Neural cell (in vitro differentiated cells): ENCODE measurements at regions not wholly inside any gene's neighbourhood (a gene's known extent, or its start where the extent isn't known, plus 50 kb on each side); places are given as distances from the start of the nearest gene placed in this dataset.

ENCODE experiments used
- H2AFZ ChIP-seq: fragments of 200-600, 300-800 bp; sonication (generic), shearing (Covaris generic); 2 replicates; pipeline ENCODE4 v1.6.0; 2014; ENCODE audit warnings: low read depth, mild to moderate bottlenecking, antibody characterized with exemption, low read length, moderate library complexity
- H3F3A ChIP-seq: fragments of 200-600 bp; shearing (Covaris generic); 2 replicates; pipeline ENCODE4 v1.6.1; 2016; ENCODE audit warnings: mild to moderate bottlenecking, moderate library complexity, mixed read lengths, antibody characterized with exemption, low read length; ENCODE audit not compliant: insufficient read depth, poor library complexity, severe bottlenecking
- H3K27ac ChIP-seq: fragments of 200-600, 300-800 bp; sonication (generic), shearing (Covaris generic); 2 replicates; pipeline ENCODE4 v1.5.1; 2014; ENCODE audit warnings: mild to moderate bottlenecking, low read length, moderate library complexity
- H3K27me3 ChIP-seq: fragments of 300-800, 200-600 bp; sonication (generic), shearing (Covaris generic); 2 replicates; pipeline ENCODE4 v1.6.0; 2014; ENCODE audit warnings: mild to moderate bottlenecking, low read depth, low read length, moderate library complexity; ENCODE audit not compliant: insufficient read depth
- H3K36me3 ChIP-seq: fragments of 300-800, 200-600 bp; sonication (generic), shearing (Covaris generic); 2 replicates; pipeline ENCODE4 v1.5.1; 2014; ENCODE audit warnings: mild to moderate bottlenecking, antibody characterized with exemption, low read length, moderate library complexity; ENCODE audit not compliant: insufficient read depth
- H3K4me2 ChIP-seq: fragments of 300-800, 200-600 bp; sonication (generic), shearing (Covaris generic); 2 replicates; pipeline ENCODE4 v1.6.0; 2014; ENCODE audit warnings: mild to moderate bottlenecking, low read length
- H3K4me3 ChIP-seq: fragments of 300-800, 200-600 bp; sonication (generic), shearing (Covaris generic); 2 replicates; pipeline ENCODE4 v1.5.1; 2014; ENCODE audit warnings: mild to moderate bottlenecking, low read length, moderate library complexity
- H3K79me2 ChIP-seq: fragments of 200-600 bp; shearing (Covaris generic); replicated peaks from 2 replicates; pipeline ENCODE4 v1.6.0; 2014; ENCODE audit warnings: mild to moderate bottlenecking, low read length, moderate library complexity; ENCODE audit not compliant: insufficient read depth
- H3K9ac ChIP-seq: fragments of 300-800, 200-600 bp; sonication (generic), shearing (Covaris generic); 2 replicates; pipeline ENCODE4 v1.6.1; 2016; ENCODE audit warnings: mild to moderate bottlenecking, low read length, mixed read lengths
- H3K9me2 ChIP-seq: fragments of 200-600 bp; shearing (Covaris generic); 2 replicates; pipeline ENCODE4 v1.6.1; 2016; ENCODE audit warnings: mild to moderate bottlenecking, low read length, mixed read lengths; ENCODE audit not compliant: insufficient read depth
- H3K9me3 ChIP-seq: fragments of 200-600, 300-800 bp; sonication (generic), shearing (Covaris generic); 2 replicates; pipeline ENCODE4 v1.6.1; 2016; ENCODE audit warnings: mild to moderate bottlenecking, mixed run types, low read length, moderate library complexity, mixed read lengths
- H4K20me1 ChIP-seq: fragments of 200-600 bp; shearing (Covaris generic); 2 replicates; pipeline ENCODE4 v1.6.1; 2016; ENCODE audit warnings: mild to moderate bottlenecking, mixed run types; ENCODE audit not compliant: insufficient read depth
- CTCF ChIP-seq: fragments of 450-650 bp; IDR thresholded peaks from 2 replicates; pipeline ENCODE4 v1.5.1; 2014; ENCODE audit warnings: antibody characterized with exemption, mild to moderate bottlenecking, moderate library complexity; ENCODE audit not compliant: poor library complexity, severe bottlenecking
- EP300 ChIP-seq: fragments of 450-650 bp; conservative IDR thresholded peaks from 2 replicates; pipeline ENCODE4 v1.6.1; 2014; ENCODE audit warnings: antibody characterized with exemption, mild to moderate bottlenecking, moderate library complexity; ENCODE audit not compliant: poor library complexity, severe bottlenecking
- EZH2 ChIP-seq: fragments of 200-600, 300-800 bp; shearing (Covaris generic), sonication (generic); IDR thresholded peaks from 2 replicates; pipeline ENCODE4 v1.6.1; 2014; ENCODE audit warnings: antibody characterized with exemption, low read length, borderline replicate concordance, mild to moderate bottlenecking; ENCODE audit not compliant: insufficient read depth, poor library complexity, severe bottlenecking
- MXI1 ChIP-seq: fragments of 450-650 bp; conservative IDR thresholded peaks from 2 replicates; pipeline ENCODE4 v1.6.1; 2014; ENCODE audit warnings: antibody characterized with exemption, mild to moderate bottlenecking; ENCODE audit not compliant: poor library complexity, severe bottlenecking
- POLR2AphosphoS5 ChIP-seq: IDR thresholded peaks from 2 replicates; pipeline ENCODE4 v1.6.1; 2012
- RAD21 ChIP-seq: fragments of 450-650 bp; conservative IDR thresholded peaks from 2 replicates; pipeline ENCODE4 v1.6.1; 2014; ENCODE audit warnings: antibody characterized with exemption, mild to moderate bottlenecking, moderate library complexity
- SMC3 ChIP-seq: fragments of 450-650 bp; conservative IDR thresholded peaks from 2 replicates; pipeline ENCODE4 v1.6.1; 2014; ENCODE audit warnings: antibody characterized with exemption, mild to moderate bottlenecking, moderate library complexity; ENCODE audit not compliant: poor library complexity
- TAF1 ChIP-seq: IDR thresholded peaks from 2 replicates; pipeline ENCODE4 v1.6.1; 2012; ENCODE audit warnings: low read depth
- TF ChIP-seq, protein P1 (sequence below): IDR thresholded peaks from 2 replicates; pipeline ENCODE4 v1.6.1; 2012; ENCODE audit warnings: borderline replicate concordance

- Histone ChIP-seq H3F3A (no peaks in the 10 kb centered on the region), H4K20me1 (no peaks in the 10 kb centered on the region), H2AFZ (no peak overlapping the region), H3K9ac (no peak overlapping the region), H3K27me3 (no peaks in the 10 kb centered on the region), H3K79me2 (no peaks in the 10 kb centered on the region), H3K4me3 (no peak overlapping the region), H3K36me3 (no peaks in the 10 kb centered on the region), H3K9me3 (no peaks in the 10 kb centered on the region), H3K4me2 (no peak overlapping the region), H3K27ac (no peak overlapping the region), H3K9me2 (no peaks in the 10 kb centered on the region)
- no peak for TF ChIP-seq MXI1
- no peak for TF ChIP-seq TAF1
- TF ChIP-seq POLR2AphosphoS5: no peak
- no peak for TF ChIP-seq EP300
- no peak for TF ChIP-seq SMC3
- TF ChIP-seq, protein P1, sequence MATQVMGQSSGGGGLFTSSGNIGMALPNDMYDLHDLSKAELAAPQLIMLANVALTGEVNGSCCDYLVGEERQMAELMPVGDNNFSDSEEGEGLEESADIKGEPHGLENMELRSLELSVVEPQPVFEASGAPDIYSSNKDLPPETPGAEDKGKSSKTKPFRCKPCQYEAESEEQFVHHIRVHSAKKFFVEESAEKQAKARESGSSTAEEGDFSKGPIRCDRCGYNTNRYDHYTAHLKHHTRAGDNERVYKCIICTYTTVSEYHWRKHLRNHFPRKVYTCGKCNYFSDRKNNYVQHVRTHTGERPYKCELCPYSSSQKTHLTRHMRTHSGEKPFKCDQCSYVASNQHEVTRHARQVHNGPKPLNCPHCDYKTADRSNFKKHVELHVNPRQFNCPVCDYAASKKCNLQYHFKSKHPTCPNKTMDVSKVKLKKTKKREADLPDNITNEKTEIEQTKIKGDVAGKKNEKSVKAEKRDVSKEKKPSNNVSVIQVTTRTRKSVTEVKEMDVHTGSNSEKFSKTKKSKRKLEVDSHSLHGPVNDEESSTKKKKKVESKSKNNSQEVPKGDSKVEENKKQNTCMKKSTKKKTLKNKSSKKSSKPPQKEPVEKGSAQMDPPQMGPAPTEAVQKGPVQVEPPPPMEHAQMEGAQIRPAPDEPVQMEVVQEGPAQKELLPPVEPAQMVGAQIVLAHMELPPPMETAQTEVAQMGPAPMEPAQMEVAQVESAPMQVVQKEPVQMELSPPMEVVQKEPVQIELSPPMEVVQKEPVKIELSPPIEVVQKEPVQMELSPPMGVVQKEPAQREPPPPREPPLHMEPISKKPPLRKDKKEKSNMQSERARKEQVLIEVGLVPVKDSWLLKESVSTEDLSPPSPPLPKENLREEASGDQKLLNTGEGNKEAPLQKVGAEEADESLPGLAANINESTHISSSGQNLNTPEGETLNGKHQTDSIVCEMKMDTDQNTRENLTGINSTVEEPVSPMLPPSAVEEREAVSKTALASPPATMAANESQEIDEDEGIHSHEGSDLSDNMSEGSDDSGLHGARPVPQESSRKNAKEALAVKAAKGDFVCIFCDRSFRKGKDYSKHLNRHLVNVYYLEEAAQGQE: no peak
Measured at GRCh38 chr5:153365547-153365946, 124.9 kb upstream of the GRIA1 start.

DNA sequence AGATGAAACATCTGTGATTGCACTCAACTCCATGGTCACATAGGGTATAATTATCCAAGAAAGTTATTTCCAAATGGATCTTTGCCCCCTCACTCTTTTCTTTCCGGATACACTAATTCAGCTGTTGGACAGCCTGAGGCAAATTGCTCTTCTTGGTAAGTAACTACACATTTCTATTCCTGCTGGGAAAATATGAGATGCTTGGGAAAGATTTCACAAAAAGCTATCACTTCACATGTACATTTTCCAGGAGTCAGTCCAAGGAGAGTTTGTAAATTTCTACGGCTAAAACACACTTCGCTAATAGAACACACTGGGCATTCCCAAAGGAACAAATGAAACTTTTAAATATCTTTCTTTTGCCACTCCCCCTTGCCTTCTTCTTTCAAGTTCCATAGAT lies 123.0 kb upstream of the GRIA1 start:
- H4K20me1 ChIP-seq: no peaks in the 10 kb centered on the region
- no peaks in the 10 kb centered on the region for H3K27me3 ChIP-seq

More for the DNA sequence above, 123.0 kb upstream of the GRIA1 start:
- Histone ChIP-seq H3K36me3 (no peaks in the 10 kb centered on the region), H3K9me3 (no peaks in the 10 kb centered on the region), H2AFZ (no peak overlapping the region), H3K27ac (no peak overlapping the region), H3F3A (no peaks in the 10 kb centered on the region), H3K4me2 (no peak overlapping the region), H3K79me2 (no peaks in the 10 kb centered on the region), H3K4me3 (no peak overlapping the region), H3K9me2 (no peaks in the 10 kb centered on the region), H3K9ac (no peak overlapping the region)
- TF ChIP-seq RAD21 (peak; percentile 8), POLR2AphosphoS5 (peak; percentile 20), TAF1 (no peak), CTCF (no peak), EZH2 (no peak), EP300 (no peak), SMC3 (no peak), MXI1 (no peak)
- TF ChIP-seq, protein P1: peak; percentile 84
